ENCODE measurements at regions not wholly inside any gene's neighbourhood (a gene's known extent, or its start where the extent isn't known, plus 50 kb on each side); places are given as distances from the start of the nearest gene placed in this dataset.

- no peak for ATAC-seq
- H3K79me2 ChIP-seq (ENCODE audit: low read length), result no peaks in the 10 kb centered on the region
- no peak overlapping the region for H3K4me2 ChIP-seq (ENCODE audit: low read length)
- H3K27me3 ChIP-seq (ENCODE audit: low read length), result no peaks in the 10 kb centered on the region
- H3K4me1 ChIP-seq (ENCODE audit: insufficient read depth, low read length), result no peaks in the 10 kb centered on the region
- BruUV-seq (replicated peaks), result no TSS peak
- H3K9me3 ChIP-seq (ENCODE audit: low read length), result no peaks in the 10 kb centered on the region
- H2AFZ ChIP-seq (ENCODE audit: low read length), result no peak overlapping the region
- no peak overlapping the region for H3K4me3 ChIP-seq (ENCODE audit: low read length)
- H3K9me2 ChIP-seq (replicated peaks; ENCODE audit: low read length), result no peaks in the 10 kb centered on the region
- CTCF ChIA-PET, result no interaction called here
- no peaks in the 10 kb centered on the region for H3K36me3 ChIP-seq (ENCODE audit: low read depth, low read length)
- POLR2A ChIA-PET (ENCODE audit: unreplicated experiment), result no interaction called here
- TF ChIP-seq CTCF (conservative IDR thresholded peaks at IDR 0.05; ENCODE audit: low read depth, low read length) (no peak), EZH2 (IDR thresholded peaks at IDR 0.05; ENCODE audit: low read length, unreplicated experiment) (no peak)
- DNase-seq, result no peak
- H3K27ac ChIP-seq (ENCODE audit: low read length), result no peak overlapping the region
- H4K20me1 ChIP-seq (ENCODE audit: low read length), result no peaks in the 10 kb centered on the region
- H3K9ac ChIP-seq (ENCODE audit: low read length), result no peak overlapping the region
- no peaks in the 10 kb centered on the region for H3F3A ChIP-seq (ENCODE audit: low read length, unreplicated experiment)
- intact Hi-C loops (cut with micrococcal nuclease), result no loop called here
Observed at GRCh38 chr6:90914312-90914711, 327.4 kb upstream of the MAP3K7 start.

- Histone ChIP-seq H3K9ac (ENCODE audit: low read length) (no peak overlapping the region), H2AFZ (ENCODE audit: low read length) (no peak overlapping the region), H3F3A (ENCODE audit: low read length, unreplicated experiment) (no peaks in the 10 kb centered on the region), H3K9me2 (replicated peaks; ENCODE audit: low read length) (no peaks in the 10 kb centered on the region), H3K27me3 (ENCODE audit: low read length) (no peaks in the 10 kb centered on the region), H3K4me2 (ENCODE audit: low read length) (no peak overlapping the region), H3K36me3 (ENCODE audit: low read depth, low read length) (no peaks in the 10 kb centered on the region), H3K27ac (ENCODE audit: low read length) (no peak overlapping the region), H3K9me3 (ENCODE audit: low read length) (no peaks in the 10 kb centered on the region), H3K4me1 (ENCODE audit: insufficient read depth, low read length) (no peaks in the 10 kb centered on the region), H3K4me3 (ENCODE audit: low read length) (no peak overlapping the region), H3K79me2 (ENCODE audit: low read length) (no peaks in the 10 kb centered on the region), H4K20me1 (ENCODE audit: low read length) (no peaks in the 10 kb centered on the region)
- TF ChIP-seq CTCF (conservative IDR thresholded peaks at IDR 0.05; ENCODE audit: low read depth, low read length) (no peak), EZH2 (IDR thresholded peaks at IDR 0.05; ENCODE audit: low read length, unreplicated experiment) (no peak), EZH2phosphoT487 (IDR thresholded peaks at IDR 0.05; ENCODE audit: borderline replicate concordance, low read length) (no peak)
- intact Hi-C loops (cut with micrococcal nuclease), result no loop called here
- ChIA-PET CTCF (no interaction called here), POLR2A (ENCODE audit: unreplicated experiment) (no interaction called here)
- no TSS peak for BruUV-seq (replicated peaks)
- no peak for DNase-seq
- no peak for ATAC-seq
Observed at GRCh38 chr6:90913266-90913960, 326.5 kb upstream of the MAP3K7 start.

- Histone ChIP-seq H3K9me2 (replicated peaks; ENCODE audit: low read length) (no peaks in the 10 kb centered on the region), H3K36me3 (ENCODE audit: low read depth, low read length) (no peaks in the 10 kb centered on the region), H4K20me1 (ENCODE audit: low read length) (no peaks in the 10 kb centered on the region), H3K9me3 (ENCODE audit: low read length) (no peaks in the 10 kb centered on the region), H3K9ac (ENCODE audit: low read length) (no peak overlapping the region), H3F3A (ENCODE audit: low read length, unreplicated experiment) (no peaks in the 10 kb centered on the region), H3K4me1 (ENCODE audit: insufficient read depth, low read length) (no peaks in the 10 kb centered on the region), H3K4me2 (ENCODE audit: low read length) (no peak overlapping the region), H3K27ac (ENCODE audit: low read length) (no peak overlapping the region), H3K27me3 (ENCODE audit: low read length) (no peaks in the 10 kb centered on the region), H3K79me2 (ENCODE audit: low read length) (no peaks in the 10 kb centered on the region), H3K4me3 (ENCODE audit: low read length) (no peak overlapping the region), H2AFZ (ENCODE audit: low read length) (no peak overlapping the region)
- ChIA-PET CTCF (no interaction called here), POLR2A (ENCODE audit: unreplicated experiment) (no interaction called here)
- intact Hi-C loops (cut with micrococcal nuclease), result no loop called here
- BruUV-seq (replicated peaks), result no TSS peak
- ATAC-seq, result no peak
- DNase-seq, result no peak
- TF ChIP-seq CTCF (conservative IDR thresholded peaks at IDR 0.05; ENCODE audit: low read depth, low read length), result no peak
- no peak for TF ChIP-seq EZH2 (IDR thresholded peaks at IDR 0.05; ENCODE audit: low read length, unreplicated experiment)
- TF ChIP-seq EZH2phosphoT487 (IDR thresholded peaks at IDR 0.05; ENCODE audit: borderline replicate concordance, low read length), result no peak
Observed at GRCh38 chr6:90911642-90912041, 324.8 kb upstream of the MAP3K7 start.

Measured in PC-3 (cell line).